Spinal cord (tissue), 9 donors: ENCODE measurements at regions not wholly inside any gene's neighbourhood (a gene's known extent, or its start where the extent isn't known, plus 50 kb on each side); places are given as distances from the start of the nearest gene placed in this dataset.

Source experiments
- DNase-seq, 6 donors: peaks; one replicate each; pipeline versions ENCODE4 v3.0.0 to v3.0.0-alpha.2; 2013 to 2015; ENCODE audit warnings: low spot score in 6 of 6, low read depth in 4 of 6
- H3K27ac ChIP-seq: one replicate; pipeline ENCODE4 v1.5.1; 2013; ENCODE audit warnings: low read depth, low read length, control low read depth
- H3K27me3 ChIP-seq: one replicate; pipeline ENCODE4 v1.6.1; 2013; ENCODE audit warnings: low read length; ENCODE audit not compliant: control insufficient read depth, insufficient read depth
- H3K36me3 ChIP-seq: one replicate; pipeline ENCODE4 v1.6.1; 2013; ENCODE audit warnings: low read length; ENCODE audit not compliant: control insufficient read depth, insufficient read depth
- H3K4me1 ChIP-seq: one replicate; pipeline ENCODE4 v1.6.1; 2013; ENCODE audit warnings: low read length; ENCODE audit not compliant: control insufficient read depth, insufficient read depth
- H3K4me3 ChIP-seq: one replicate; pipeline ENCODE4 v1.5.1; 2013; ENCODE audit warnings: low read depth, low read length, control low read depth
- H3K9me3 ChIP-seq: one replicate; pipeline ENCODE4 v1.6.1; 2013; ENCODE audit warnings: low read length; ENCODE audit not compliant: control insufficient read depth, insufficient read depth
- WGBS: methylation state at CpG from one replicate; pipeline ENCODE4 v1.1.5; 2013; ENCODE audit warnings: missing lambda C conversion rate; ENCODE audit not compliant: insufficient coverage; 5-methylcytosine and 5-hydroxymethylcytosine counted together
- donor health status: healthy.

DNA sequence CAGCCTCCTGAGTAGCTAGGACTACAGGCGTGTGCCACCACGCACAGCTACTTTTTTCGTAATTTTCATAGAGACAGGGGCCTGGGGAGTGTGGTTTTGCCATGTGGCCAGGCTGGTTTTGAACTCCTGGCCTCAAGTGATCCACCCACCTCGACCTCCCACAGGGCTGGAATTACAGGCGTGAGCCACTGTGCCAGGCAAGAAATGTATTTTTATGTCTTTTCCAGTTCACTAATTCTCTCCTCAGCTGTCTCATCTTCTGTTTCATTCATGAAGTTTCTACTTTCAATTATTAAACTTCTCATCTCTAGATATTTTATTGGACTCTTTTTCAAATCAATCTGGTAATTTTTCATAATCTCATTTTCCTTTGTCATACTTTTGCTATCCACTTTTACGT, 72.1 kb upstream of the DISP3 start:
- no peaks in the 10 kb centered on the region for H3K27me3 ChIP-seq

DNA sequence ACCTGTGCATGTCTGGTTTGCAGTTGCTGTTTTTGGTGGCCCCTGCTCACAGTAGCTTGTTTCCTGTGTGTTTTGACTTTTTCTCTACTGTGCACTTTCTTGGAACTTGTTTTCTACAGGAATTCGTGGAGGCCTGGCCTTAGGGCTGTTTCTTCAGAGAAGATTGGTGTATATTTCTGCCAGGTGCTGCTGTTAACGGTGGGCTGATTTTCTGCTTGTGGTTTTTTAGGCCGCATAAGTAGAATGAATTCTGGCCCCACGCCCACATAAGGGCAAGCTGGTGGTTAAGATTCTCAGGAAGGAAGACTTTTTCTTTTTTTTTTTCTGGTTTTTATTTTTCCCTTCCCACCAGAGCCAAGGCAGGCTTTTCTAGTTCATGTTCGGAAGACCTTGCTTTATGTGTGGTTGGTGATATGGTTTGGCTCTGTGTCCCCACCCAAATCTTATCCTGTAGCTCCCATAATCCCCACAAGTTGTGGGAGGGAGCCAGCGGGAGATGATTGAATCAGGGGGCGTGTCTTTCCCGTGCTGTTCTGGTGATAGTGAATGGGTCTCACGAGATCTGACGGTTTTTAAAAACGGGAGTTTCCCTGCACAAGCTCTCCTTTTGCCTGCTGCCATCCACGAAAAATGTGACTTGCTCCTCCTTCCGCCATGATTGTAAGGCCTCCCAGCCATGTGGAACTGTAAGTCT, 71.5 kb upstream of the DISP3 start:
- no peaks in the 10 kb centered on the region for H3K36me3 ChIP-seq
- no peak overlapping the region for H3K4me3 ChIP-seq
- WGBS, result 86% methylated on average over 4 of the region's 13 CpGs
- peaks cover under 1% of the 10 kb centered on the region for H3K9me3 ChIP-seq
- no peak overlapping the region for H3K27ac ChIP-seq
- DNase-seq, result no peak
- H3K4me1 ChIP-seq, result peaks cover 5% of the 10 kb centered on the region
- H3K27me3 ChIP-seq, result no peaks in the 10 kb centered on the region

More for the DNA sequence above, 72.1 kb upstream of the DISP3 start:
- Histone ChIP-seq H3K9me3 (peaks cover 4% of the 10 kb centered on the region), H3K36me3 (no peaks in the 10 kb centered on the region), H3K4me1 (no peaks in the 10 kb centered on the region), H3K4me3 (no peak overlapping the region), H3K27ac (no peak overlapping the region)
- 93% methylated on average over 3 of the region's 6 CpGs for WGBS
- DNase-seq, result no peak

DNA sequence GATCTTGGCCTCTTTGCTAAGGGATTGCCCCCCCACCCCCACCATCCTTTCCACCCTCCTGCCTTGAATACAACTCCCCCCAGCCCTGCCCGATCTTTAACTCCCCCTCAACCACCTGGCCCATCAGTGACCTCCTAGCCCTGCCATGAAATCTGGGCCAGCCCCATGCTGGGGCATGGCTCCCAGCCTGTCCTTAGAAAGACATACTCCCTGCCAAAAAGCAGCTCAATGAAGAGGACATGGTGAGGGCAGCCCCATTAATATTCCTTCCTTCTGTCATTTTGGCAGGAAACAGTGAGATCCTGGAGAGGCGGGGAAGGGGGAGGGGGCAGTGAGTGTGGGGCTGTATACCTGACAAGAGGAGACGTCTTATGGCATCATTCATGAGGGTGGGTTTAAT, 66.8 kb upstream of the DISP3 start:
- Histone ChIP-seq H3K4me1 (peaks cover 33% of the 10 kb centered on the region), H3K9me3 (no peaks in the 10 kb centered on the region), H3K27ac (no peak overlapping the region), H3K36me3 (no peaks in the 10 kb centered on the region), H3K4me3 (no peak overlapping the region), H3K27me3 (no peaks in the 10 kb centered on the region)
- peak in 2 of 6 donors; percentile 73 to 83 for DNase-seq
- WGBS, result 41% methylated on average over 3 of the region's 3 CpGs

DNA sequence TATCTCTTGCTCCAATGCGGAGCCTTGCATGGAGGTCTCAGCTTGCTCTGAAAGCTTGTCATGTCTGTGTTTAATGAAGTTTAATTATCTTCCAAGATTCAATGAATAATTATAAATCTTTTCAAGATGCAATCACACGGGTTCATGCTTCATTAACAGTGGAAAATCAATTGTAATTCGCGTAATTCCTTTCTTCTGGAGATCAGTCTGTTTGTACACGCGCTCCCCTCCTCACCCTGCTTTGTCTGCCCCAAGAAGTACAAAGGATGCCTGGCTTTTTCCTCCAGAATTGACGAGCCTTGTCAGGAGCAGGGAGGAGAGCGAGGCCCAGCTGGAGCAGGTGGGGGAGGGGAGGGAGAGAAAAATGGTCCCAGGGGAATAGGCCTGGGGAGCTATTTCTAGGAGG, 65.0 kb upstream of the DISP3 start:
- no peaks in the 10 kb centered on the region for H3K9me3 ChIP-seq
- H3K27ac ChIP-seq, result no peak overlapping the region
- no peak overlapping the region for H3K4me3 ChIP-seq
- peaks cover 37% of the 10 kb centered on the region for H3K4me1 ChIP-seq
- no peaks in the 10 kb centered on the region for H3K36me3 ChIP-seq
- no peaks in the 10 kb centered on the region for H3K27me3 ChIP-seq
- WGBS, result 10% methylated on average over 7 of the region's 8 CpGs
- DNase-seq, result peak in 2 of 6 donors; percentile 80 to 90

DNA sequence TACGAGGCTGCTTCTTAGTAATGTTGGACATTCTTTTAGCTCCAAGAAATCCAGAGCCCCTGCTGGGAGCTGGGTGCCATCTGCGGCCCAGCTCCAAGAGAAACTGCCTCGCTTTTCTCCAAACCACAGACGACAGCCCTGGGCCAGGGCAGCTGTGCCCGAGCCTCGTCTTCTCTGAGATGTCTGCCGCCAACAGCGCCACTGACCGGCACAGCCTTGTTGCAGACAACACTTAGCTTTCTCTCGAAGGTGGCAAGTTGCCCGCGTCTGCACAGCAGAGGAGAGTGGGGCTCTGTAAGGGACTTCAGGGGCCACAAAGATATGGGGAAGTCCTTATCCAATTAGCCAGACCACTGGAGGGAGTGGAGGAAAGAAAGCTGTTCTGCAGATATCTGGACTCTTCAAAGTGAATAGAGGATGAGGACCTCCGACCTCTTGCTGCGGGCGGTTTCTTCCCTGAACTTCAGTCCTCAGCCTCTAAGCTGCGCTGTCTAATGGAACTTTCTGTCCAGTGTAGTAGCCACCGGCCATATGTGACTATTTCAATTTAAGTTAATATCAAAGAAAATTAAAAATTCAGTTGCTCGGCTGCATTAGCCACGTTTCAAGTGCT, 63.9 kb upstream of the DISP3 start:
- no peak overlapping the region for H3K27ac ChIP-seq
- H3K4me3 ChIP-seq, result no peak overlapping the region
- 49% methylated on average over 14 of the region's 19 CpGs for WGBS
- no peaks in the 10 kb centered on the region for H3K9me3 ChIP-seq
- H3K27me3 ChIP-seq, result no peaks in the 10 kb centered on the region
- no peaks in the 10 kb centered on the region for H3K36me3 ChIP-seq
- H3K4me1 ChIP-seq, result peaks cover 37% of the 10 kb centered on the region
- DNase-seq, result peak in 2 of 6 donors; percentile 59 to 60

DNA sequence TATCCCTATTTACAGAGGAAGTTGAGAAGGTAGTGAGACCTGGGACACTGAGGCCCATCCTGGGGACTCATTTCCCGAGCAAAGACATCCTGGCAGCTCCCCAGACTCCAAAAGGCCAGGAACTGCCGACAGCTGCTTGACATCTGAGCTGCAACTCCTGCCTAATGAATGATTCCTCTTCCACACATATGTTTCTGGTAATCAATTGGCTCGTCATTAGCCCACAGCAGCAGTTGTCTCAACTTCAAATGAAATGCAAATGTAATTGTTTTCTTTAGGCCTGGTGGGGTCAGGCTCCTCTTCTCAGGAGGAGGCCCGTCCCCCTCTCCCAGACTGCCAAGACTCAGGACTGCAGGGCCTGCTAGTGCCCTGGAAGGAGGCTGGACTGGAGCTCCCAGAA, 61.8 kb upstream of the DISP3 start:
- Histone ChIP-seq H3K4me1 (peaks cover 35% of the 10 kb centered on the region), H3K36me3 (no peaks in the 10 kb centered on the region), H3K9me3 (no peaks in the 10 kb centered on the region), H3K27ac (no peak overlapping the region), H3K27me3 (no peaks in the 10 kb centered on the region), H3K4me3 (no peak overlapping the region)
- DNase-seq, result peak in 2 of 6 donors; percentile 66 to 78
- WGBS, result 19% methylated on average over 3 of the region's 4 CpGs

DNA sequence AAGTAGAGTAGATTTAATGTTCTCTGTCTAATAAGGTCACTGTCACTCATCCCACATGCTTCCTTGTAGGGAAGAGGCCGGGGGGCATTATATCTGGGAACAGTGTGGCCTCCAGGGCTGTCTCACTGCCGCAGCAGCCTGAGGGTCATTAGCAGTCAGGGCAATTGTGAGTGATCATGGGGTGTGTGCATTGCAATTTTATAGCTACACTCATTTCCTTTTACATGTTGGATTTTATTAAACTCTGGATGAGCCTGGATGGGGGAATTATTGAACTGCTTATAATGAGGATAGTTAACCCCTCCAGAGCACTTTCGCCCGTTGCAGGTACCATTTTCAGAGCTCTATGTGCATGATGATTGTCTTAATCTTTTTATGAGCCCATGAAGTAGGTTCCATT, 60.9 kb upstream of the DISP3 start:
- Histone ChIP-seq H3K4me1 (peaks cover 30% of the 10 kb centered on the region), H3K4me3 (no peak overlapping the region), H3K27me3 (no peaks in the 10 kb centered on the region), H3K36me3 (no peaks in the 10 kb centered on the region), H3K27ac (no peak overlapping the region), H3K9me3 (no peaks in the 10 kb centered on the region)
- WGBS, result no CpG with 5 or more reads among the region's 4 CpGs
- DNase-seq, result peak in 1 of 6 donors; percentile 93

DNA sequence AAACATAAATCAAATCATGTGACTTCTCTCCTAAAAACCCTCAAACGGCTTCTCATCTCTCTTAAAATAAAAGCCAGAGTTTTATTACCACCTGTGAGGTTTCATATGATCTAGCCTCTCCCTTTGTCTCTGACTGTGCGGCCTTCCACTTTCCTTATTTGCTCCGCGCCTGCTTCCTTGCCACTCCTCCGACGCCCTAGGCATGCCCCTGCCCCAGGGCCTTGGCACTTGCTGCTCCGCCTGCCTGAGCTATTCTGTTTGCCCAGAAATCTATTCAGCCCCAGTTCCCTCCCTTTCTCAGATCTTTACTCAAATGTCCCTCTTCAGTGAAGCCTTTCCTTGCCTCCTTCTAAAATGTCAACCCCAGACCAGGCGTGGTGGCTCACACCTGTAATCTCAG, 57.5 kb upstream of the DISP3 start:
- no peak overlapping the region for H3K4me3 ChIP-seq
- WGBS, result 94% methylated on average over 7 of the region's 8 CpGs
- no peak for DNase-seq

DNA sequence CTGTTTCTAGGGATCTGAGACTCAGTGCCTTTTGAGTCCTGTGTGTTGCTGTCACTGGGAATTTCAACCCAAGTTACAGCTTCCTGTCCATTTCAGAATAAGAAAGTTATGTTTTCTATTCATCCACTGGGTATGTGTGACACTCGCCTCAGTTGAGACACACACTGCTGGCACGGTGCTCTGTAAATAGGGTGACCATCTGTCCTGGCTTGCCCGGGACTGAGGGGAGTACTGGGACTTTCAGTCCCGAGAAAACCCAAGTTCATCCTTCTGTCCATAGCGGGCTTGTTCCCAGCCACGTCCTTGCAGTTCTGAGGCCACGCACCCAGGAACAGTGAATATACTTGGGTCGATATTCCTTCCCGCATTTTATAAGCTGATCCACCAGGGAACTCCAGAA, 56.3 kb upstream of the DISP3 start:
- Histone ChIP-seq H3K9me3 (no peaks in the 10 kb centered on the region), H3K4me1 (no peaks in the 10 kb centered on the region), H3K4me3 (no peak overlapping the region), H3K27ac (no peak overlapping the region), H3K27me3 (no peaks in the 10 kb centered on the region), H3K36me3 (no peaks in the 10 kb centered on the region)
- WGBS, result 49% methylated on average over 6 of the region's 9 CpGs
- peak in 1 of 6 donors; percentile 29 for DNase-seq

More for the DNA sequence above, 57.5 kb upstream of the DISP3 start:
- peaks cover 11% of the 10 kb centered on the region for H3K4me1 ChIP-seq
- H3K9me3 ChIP-seq, result no peaks in the 10 kb centered on the region
- no peak overlapping the region for H3K27ac ChIP-seq
- H3K27me3 ChIP-seq, result no peaks in the 10 kb centered on the region
- H3K36me3 ChIP-seq, result no peaks in the 10 kb centered on the region

DNA sequence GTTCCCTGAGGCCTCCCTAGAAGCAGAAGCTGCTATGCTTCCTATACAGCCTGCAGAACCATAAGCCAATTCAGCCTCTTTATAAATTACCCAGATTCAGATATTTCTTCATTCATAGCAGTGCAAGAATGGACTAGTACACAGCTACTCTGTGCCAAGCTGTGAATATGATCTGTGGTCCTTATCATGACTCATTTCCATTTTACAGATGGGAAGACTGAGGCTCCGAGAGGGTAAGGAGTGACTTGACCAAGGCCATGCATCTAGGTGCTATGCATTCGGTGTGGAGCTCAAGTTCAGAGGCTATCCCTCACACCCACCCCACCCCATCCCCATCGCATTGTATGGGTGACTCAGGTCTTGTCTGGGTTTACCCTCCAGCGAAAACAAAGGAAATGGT, 52.3 kb upstream of the DISP3 start:
- H3K4me1 ChIP-seq, result no peaks in the 10 kb centered on the region
- DNase-seq, result no peak
- no peaks in the 10 kb centered on the region for H3K36me3 ChIP-seq
- H3K27me3 ChIP-seq, result no peaks in the 10 kb centered on the region
- no peak overlapping the region for H3K4me3 ChIP-seq
- H3K27ac ChIP-seq, result no peak overlapping the region
- H3K9me3 ChIP-seq, result no peaks in the 10 kb centered on the region
- no CpG with 5 or more reads among the region's 4 CpGs for WGBS
